DOHH2 (cell line): ENCODE measurements at regions not wholly inside any gene's neighbourhood (a gene's known extent, or its start where the extent isn't known, plus 50 kb on each side); places are given as distances from the start of the nearest gene placed in this dataset.
"Not testable (repeated sequence)": the region's sequence is repeated elsewhere in the genome, so short reads cannot be mapped to it uniquely, and the experiment has no call there.

Source experiments
- CTCF ChIP-seq: fragments of 200-600 bp; sonication (generic); IDR thresholded peaks from one replicate; pipeline ENCODE4 v1.5.1; 2014; ENCODE audit warnings: antibody characterized with exemption, mild to moderate bottlenecking, low read depth, low read length; ENCODE audit not compliant: poor library complexity, severe bottlenecking
- EZH2phosphoT487 ChIP-seq: fragments of 200-600 bp; sonication (generic); IDR thresholded peaks from 2 replicates; pipeline ENCODE4 v1.6.1; 2017; ENCODE audit warnings: borderline replicate concordance, mild to moderate bottlenecking, antibody characterized with exemption, low read length, moderate library complexity, mixed read lengths

- not testable (repeated sequence) for TF ChIP-seq CTCF, EZH2phosphoT487
Observed at GRCh38 chrY:18689420-18689819, 84.1 kb downstream of the HSFY2 start.
